Endothelial cell of umbilical vein (primary cell): ENCODE measurements at regions not wholly inside any gene's neighbourhood (a gene's known extent, or its start where the extent isn't known, plus 50 kb on each side); places are given as distances from the start of the nearest gene placed in this dataset.

Experiments used
- BruUV-seq: library from RNA; stranded (reverse); fragments of 400-500 nt; replicated peaks from 2 replicates; lab custom pipeline; 2021; lab: Mats Ljungman, UMichigan
- CTCF ChIA-PET: fragments of 300-600, 350-600 bp; sonication (Branson Sonifier 250); formaldehyde crosslinking; loops from one replicate; lab custom pipeline; 2021; ENCODE audit warnings: antibody characterized with exemption, inconsistent platforms; lab: Charles Lee
- POLR2A ChIA-PET: fragments of 300-600, 350-600 bp; sonication (Branson Sonifier 250); formaldehyde crosslinking; loops from one replicate; lab custom pipeline; 2021; ENCODE audit warnings: antibody characterized with exemption, inconsistent platforms; lab: Charles Lee
- DNase-seq: peaks from one replicate; pipeline ENCODE4 v3.0.0-alpha.2; 2011; ENCODE audit warnings: low read depth, low spot score
- FAIRE-seq: peaks from 2 replicates; lab custom pipeline; 2011; peaks lifted over from hg19 to GRCh38; lab: Jason Lieb, UNC
- H2AFZ ChIP-seq: 2 replicates; pipeline ENCODE4 v1.6.0; 2012; ENCODE audit warnings: low read depth, low read length, control low read depth, inconsistent platforms
- H3K27ac ChIP-seq: 2 replicates; pipeline ENCODE4 v1.5.1; 2011; ENCODE audit warnings: low read depth, mild to moderate bottlenecking, control low read depth, low read length, moderate library complexity; ENCODE audit not compliant: insufficient read depth
- H3K27me3 ChIP-seq, 2 experiments: 2 replicates each; pipeline versions ENCODE4 v1.6.0 to v1.6.1; 2011; ENCODE audit warnings: low read length in 2 of 2, mixed read lengths in 1 of 2; ENCODE audit not compliant: control insufficient read depth in 2 of 2, insufficient read depth in 2 of 2
- H3K36me3 ChIP-seq, 2 experiments: 2 replicates in 1 of 2; 3 replicates in 1 of 2; pipeline ENCODE4 v1.5.1; 2011; ENCODE audit warnings: low read length in 2 of 2, mild to moderate bottlenecking in 1 of 2, moderate library complexity in 1 of 2; ENCODE audit not compliant: control insufficient read depth in 2 of 2, insufficient read depth in 2 of 2; ENCODE audit errors: extremely low read depth in 1 of 2
- H3K4me1 ChIP-seq: 3 replicates; pipeline ENCODE4 v1.5.1; 2011; ENCODE audit warnings: mild to moderate bottlenecking, low read length; ENCODE audit not compliant: control insufficient read depth, insufficient read depth; ENCODE audit errors: extremely low read depth
- H3K4me2 ChIP-seq: 2 replicates; pipeline ENCODE4 v1.6.1; 2011; ENCODE audit warnings: low read length, control low read depth, mixed read lengths; ENCODE audit not compliant: insufficient read depth
- H3K4me3 ChIP-seq, 3 experiments: fragments of 200-600 bp in 1 of 3; sonication (generic), shearing (Covaris generic) in 1 of 3; replicated peaks in 1 of 3; 2 replicates each; pipeline ENCODE4 v1.5.1; 2011 to 2016; ENCODE audit warnings: control low read depth in 3 of 3, low read length in 3 of 3, mild to moderate bottlenecking in 2 of 3, inconsistent platforms in 1 of 3, low read depth in 1 of 3, moderate library complexity in 1 of 3; ENCODE audit not compliant: insufficient read depth in 1 of 3
- H3K79me2 ChIP-seq: 2 replicates; pipeline ENCODE4 v1.6.0; 2012; ENCODE audit warnings: low read length, inconsistent platforms; ENCODE audit not compliant: control insufficient read depth, insufficient read depth
- H3K9ac ChIP-seq: replicated peaks from 2 replicates; pipeline ENCODE3; 2011; ENCODE audit warnings: low read length, control low read depth; ENCODE audit not compliant: insufficient read depth; ENCODE audit errors: extremely low read depth
- H3K9me1 ChIP-seq: replicated peaks from 3 replicates; pipeline ENCODE4 v1.6.0; 2011; ENCODE audit warnings: mild to moderate bottlenecking, low read length; ENCODE audit not compliant: control insufficient read depth, insufficient read depth; ENCODE audit errors: extremely low read depth
- H3K9me3 ChIP-seq: replicated peaks from 2 replicates; pipeline ENCODE4 v1.5.1; 2012; ENCODE audit warnings: low read length, inconsistent platforms; ENCODE audit not compliant: control insufficient read depth, insufficient read depth
- H4K20me1 ChIP-seq: replicated peaks from 2 replicates; pipeline ENCODE3; 2011; ENCODE audit warnings: mild to moderate bottlenecking, low read length; ENCODE audit not compliant: control insufficient read depth, insufficient read depth; ENCODE audit errors: extremely low read depth
- FOS ChIP-seq: IDR thresholded peaks from 2 replicates; pipeline ENCODE4 v1.6.1; 2011; ENCODE audit warnings: mild to moderate bottlenecking, low read length, moderate library complexity, borderline replicate concordance; ENCODE audit not compliant: insufficient read depth
- dilution Hi-C: fragments of 300-500 bp; cut with MboI; formaldehyde crosslinking; loops from one replicate; pipeline ENCODE4 v1.15.0; 2019; ENCODE audit warnings: low sequenced_read_pairs; ENCODE audit not compliant: extremely low pct_ligation_motif_present
- intact Hi-C: fragments of 100-400 bp; cut with micrococcal nuclease; formaldehyde crosslinking; loops from one replicate; pipeline ENCODE4 v1.10.0; 2022
- TF ChIP-seq, protein P1 (sequence below): IDR thresholded peaks from 2 replicates; pipeline ENCODE4 v1.6.1; 2011; ENCODE audit not compliant: insufficient read depth, insufficient read length

DNA sequence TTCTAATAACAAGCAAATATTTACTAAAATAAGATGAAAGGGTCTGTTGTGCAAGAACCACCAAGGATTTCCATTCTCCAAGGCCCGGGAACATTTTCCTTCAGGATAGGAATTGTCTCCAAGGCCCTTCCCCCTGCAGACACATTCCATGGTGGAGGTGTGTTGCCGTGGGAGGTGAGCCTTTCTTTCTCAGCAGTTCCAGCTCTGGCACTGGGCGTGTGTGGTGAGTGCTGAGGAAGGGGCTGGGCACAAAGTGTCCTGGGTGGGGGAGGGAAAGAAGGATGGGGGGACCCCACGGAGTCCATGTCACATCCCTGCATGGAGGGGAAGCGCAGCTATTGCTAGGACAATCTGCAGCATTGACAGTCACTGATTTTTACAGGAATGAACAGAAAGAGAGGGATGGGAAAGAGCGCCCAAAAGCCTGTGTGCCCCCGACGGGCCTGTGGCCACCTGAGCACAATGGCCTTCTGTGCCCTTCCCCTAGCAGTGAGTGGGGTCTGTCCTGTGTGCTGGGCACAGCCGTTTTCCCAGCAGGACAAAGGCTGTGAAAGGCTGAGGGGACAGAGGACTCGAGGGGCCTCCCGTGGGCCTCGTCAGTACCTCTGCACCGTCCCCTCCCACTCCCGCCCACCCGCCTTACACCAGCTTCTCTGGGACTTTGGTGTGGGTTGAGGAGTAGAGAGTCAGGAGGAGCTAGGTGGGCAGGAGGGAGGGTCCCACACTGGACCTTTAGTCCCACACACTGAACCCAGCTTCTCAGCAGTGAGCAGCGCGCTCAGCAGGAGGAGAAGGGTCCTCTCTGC, 79.8 kb downstream of the PTGR3 start:
- Histone ChIP-seq H4K20me1 (no peaks in the 10 kb centered on the region), H3K9me1 (no peaks in the 10 kb centered on the region), H3K27ac (no peak overlapping the region), H3K4me3 (no peak overlapping the region), H3K79me2 (no peaks in the 10 kb centered on the region), H3K4me2 (no peak overlapping the region), H3K9ac (no peak overlapping the region), H3K27me3 (no peaks in the 10 kb centered on the region), H2AFZ (no peak overlapping the region), H3K36me3 (no peaks in the 10 kb centered on the region), H3K4me1 (no peaks in the 10 kb centered on the region), H3K9me3 (no peaks in the 10 kb centered on the region)
- dilution Hi-C loops (no loop called here), intact Hi-C loops (no loop called here)
- FAIRE-seq: no peak
- DNase-seq: no peak
- no peak for TF ChIP-seq FOS
- TF ChIP-seq, protein P1, sequence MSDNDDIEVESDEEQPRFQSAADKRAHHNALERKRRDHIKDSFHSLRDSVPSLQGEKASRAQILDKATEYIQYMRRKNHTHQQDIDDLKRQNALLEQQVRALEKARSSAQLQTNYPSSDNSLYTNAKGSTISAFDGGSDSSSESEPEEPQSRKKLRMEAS: no peak
- CTCF ChIA-PET: no interaction called here
- POLR2A ChIA-PET: no interaction called here
- no TSS peak for BruUV-seq

DNA sequence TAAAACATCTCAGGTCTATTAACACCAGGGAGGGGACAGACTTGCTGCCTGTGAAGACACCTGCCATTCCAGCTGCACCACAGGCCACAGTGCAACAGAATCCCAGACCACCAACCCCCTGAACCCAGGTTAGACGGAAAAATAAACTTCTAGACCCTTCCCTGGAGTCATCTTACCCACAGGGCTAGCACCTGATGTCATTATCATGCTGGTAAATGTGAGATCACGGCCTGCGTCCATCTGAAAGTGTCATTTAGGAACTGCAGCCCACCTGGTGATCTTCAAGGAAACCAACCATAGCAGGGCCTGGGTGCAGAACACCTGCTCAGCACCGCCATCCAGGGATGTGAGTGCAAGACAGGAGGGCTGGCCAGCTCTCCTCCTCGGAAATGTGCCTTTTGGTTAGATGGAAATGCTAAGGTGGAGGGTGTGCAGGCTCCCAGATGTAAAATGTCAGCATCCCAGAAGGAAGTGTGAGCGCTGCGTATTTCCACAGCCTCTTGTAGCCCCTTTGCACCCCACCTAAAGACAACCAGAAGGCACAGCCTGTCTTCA, 80.8 kb downstream of the PTGR3 start:
- CTCF ChIA-PET: interaction anchor here (0.9 to 1.0 kb wide), 2 partner anchors 59 to 87 kb away, joined by 3 read pairs; no protein-coding TSS in a partner anchor
- Histone ChIP-seq H3K4me3 (no peak overlapping the region), H3K27ac (no peak overlapping the region), H3K79me2 (no peaks in the 10 kb centered on the region), H3K4me1 (no peaks in the 10 kb centered on the region), H2AFZ (no peak overlapping the region), H3K9me3 (no peaks in the 10 kb centered on the region), H3K9ac (no peak overlapping the region), H4K20me1 (no peaks in the 10 kb centered on the region), H3K36me3 (no peaks in the 10 kb centered on the region), H3K9me1 (no peaks in the 10 kb centered on the region), H3K4me2 (no peak overlapping the region), H3K27me3 (no peaks in the 10 kb centered on the region)
- no TSS peak for BruUV-seq
- intact Hi-C loops (no loop called here), dilution Hi-C loops (no loop called here)
- TF ChIP-seq, protein P1: no peak
- FAIRE-seq: no peak
- no peak for DNase-seq
- POLR2A ChIA-PET: no interaction called here
